HG02973 (cell line): ENCODE measurements at regions not wholly inside any gene's neighbourhood (a gene's known extent, or its start where the extent isn't known, plus 50 kb on each side); places are given as distances from the start of the nearest gene placed in this dataset.
"Not testable (repeated sequence)": the region's sequence is repeated elsewhere in the genome, so short reads cannot be mapped to it uniquely, and the experiment has no call there.

Experiments used
- ATAC-seq: cut with Tn5 transposase; IDR thresholded peaks from one replicate; pipeline ENCODE4 v1.9.1; 2021; ENCODE audit warnings: moderate library complexity; ENCODE audit not compliant: unreplicated experiment

- not testable (repeated sequence) for ATAC-seq
These were observed 223.5 kb downstream of the MAF start for GRCh38 chr16:79377082-79377481.

GRCh38 chr16:79375351-79375750 lies 225.2 kb downstream of the MAF start:
- no peak for ATAC-seq

DNA sequence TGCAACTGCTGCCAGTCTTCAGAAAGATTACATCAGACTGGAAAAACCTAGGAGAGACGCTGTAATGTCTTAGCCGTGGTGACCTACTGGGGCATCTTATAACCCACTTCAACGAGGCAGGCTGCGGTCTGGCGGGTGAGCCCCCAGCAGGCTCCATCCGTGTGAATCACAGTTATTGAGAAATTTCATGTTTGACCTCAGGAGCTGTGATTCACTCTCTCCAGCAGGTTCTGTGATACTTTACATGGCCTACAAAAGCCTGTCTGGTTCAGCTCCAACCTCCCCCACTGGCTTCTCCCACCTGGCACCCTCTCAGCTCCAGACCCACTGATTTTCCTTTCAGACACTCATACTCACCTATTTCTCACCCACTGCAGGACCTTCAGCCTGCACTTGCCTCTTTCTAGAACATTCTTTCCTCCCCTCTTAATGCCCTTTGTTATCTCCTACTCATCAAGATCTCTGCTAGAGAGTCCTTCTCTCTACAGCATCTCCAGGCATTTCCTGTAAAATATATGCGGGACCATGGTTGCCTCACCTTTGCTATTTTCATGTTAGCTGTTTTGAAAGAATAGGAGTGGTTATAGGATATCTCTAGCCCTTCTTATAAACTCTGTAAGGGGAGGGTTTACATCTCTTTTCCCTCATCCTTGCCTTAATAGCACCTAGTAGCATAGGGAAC lies 227.9 kb downstream of the MAF start:
- no peak for ATAC-seq

GRCh38 chr16:79370736-79371135 lies 229.8 kb downstream of the MAF start:
- no peak for ATAC-seq

DNA sequence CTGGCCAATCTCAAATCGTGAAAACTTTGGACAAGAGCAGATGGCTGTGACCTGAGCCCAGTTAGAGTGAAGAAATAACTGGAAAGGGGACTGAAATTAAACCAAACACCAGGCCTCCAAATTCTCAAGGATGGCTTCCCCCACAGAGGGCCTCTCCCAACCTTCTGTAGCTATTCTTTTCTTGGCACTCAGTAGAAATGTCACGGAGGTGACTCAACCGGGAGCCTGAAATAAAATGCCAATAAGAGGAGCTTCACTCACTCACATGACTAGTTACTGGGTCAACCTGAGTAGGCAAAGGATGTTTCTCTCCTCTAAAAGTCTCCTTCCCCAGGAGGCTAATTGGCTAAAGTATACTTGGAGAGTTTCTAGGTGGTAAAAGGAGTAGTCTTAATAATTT lies 230.7 kb downstream of the MAF start:
- no peak for ATAC-seq

- ATAC-seq: no peak
These were observed 232.7 kb downstream of the MAF start for GRCh38 chr16:79367822-79368221.

GRCh38 chr16:79366635-79367034 lies 233.9 kb downstream of the MAF start:
- ATAC-seq: no peak

DNA sequence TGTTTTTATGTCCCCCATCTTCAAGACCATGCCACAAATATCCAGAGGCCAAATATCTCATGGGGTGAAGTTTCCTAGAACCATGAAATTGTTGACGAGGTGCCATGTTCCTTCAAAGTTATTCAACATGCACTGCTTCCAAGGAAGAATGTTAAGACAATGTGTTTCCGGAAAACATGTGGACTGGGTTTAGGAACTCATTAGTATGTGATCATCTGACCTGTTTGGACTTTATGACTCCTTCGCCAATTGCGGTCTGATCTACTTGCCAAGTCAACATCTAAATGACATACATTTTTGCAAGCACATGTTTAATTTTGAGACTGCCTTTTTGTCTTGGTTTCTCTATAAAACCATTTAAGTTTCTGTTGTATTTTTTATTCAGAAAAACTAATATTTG lies 234.8 kb downstream of the MAF start:
- no peak for ATAC-seq

DNA sequence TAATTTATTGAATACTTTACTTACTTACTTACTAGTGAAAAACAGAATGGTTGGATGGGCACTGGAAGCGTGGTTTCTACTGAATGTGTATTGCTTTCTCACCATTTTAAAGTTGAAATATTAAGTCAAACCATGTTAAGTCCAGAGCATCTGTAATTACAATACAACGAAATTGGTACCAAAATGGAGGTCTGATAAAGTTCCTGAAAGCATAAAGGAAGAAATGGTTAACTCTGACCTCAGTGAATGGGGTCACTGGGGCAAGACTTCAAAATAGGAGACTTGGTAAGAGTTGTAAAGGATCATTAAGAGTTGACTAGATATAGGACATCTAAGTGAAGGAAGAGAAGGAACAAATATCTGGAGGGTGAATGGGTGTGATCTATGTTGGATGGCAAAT lies 237.1 kb downstream of the MAF start:
- ATAC-seq: no peak

DNA sequence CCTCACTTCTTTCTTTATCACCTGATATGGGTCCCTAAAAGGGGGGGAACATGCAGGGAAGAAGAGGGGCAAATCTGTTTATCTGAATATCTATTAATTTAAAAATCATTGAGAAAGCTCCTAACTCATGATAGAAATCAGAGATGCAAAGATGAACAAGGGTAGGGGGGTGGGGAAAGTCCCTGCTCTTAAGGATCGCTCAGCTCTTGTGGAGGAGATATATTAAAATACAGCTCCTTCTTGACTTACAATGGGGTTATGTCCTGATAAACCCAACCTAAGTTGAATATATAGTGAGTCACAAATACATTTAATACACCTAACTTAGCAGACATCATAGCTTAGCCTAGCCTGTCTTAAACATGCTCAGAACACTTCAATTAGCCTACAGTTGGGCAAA lies 237.5 kb downstream of the MAF start:
- ATAC-seq: no peak

DNA sequence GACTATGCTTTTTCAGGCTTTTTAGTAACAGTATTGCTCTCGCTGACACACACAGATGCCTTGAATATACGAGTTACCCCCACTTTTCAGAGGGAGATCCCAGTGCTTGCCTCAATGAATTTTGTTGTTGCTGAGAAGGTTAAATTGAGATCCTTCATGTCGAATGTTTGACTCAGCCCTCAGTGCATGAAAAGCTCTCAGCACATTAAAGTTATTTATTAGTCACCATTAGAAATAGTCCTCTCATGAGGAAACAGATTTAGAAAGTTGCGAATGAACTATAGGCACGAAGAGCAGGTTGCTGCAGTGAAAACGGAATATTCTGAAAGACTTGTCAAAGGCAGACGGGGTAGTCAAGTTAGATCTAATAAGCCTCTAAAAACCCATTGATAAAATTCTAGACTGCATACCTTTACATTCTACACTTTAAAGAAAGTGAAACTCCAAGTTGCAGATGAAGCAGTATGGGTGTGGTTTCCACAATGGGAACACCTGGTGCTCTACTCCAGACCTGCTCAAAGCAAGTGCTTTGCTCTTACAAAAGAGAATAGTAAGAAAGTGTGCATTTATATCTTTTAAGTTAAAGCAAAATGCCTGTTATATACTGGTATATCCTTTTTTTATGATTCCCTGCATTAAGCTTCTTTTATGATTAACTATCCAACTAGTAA lies 238.1 kb downstream of the MAF start:
- ATAC-seq: no peak

GRCh38 chr16:79361132-79361751 lies 239.3 kb downstream of the MAF start:
- ATAC-seq: no peak

- ATAC-seq: no peak
These were observed 240.3 kb downstream of the MAF start for GRCh38 chr16:79360267-79360666.

GRCh38 chr16:79359082-79359481 lies 241.5 kb downstream of the MAF start:
- ATAC-seq: no peak

DNA sequence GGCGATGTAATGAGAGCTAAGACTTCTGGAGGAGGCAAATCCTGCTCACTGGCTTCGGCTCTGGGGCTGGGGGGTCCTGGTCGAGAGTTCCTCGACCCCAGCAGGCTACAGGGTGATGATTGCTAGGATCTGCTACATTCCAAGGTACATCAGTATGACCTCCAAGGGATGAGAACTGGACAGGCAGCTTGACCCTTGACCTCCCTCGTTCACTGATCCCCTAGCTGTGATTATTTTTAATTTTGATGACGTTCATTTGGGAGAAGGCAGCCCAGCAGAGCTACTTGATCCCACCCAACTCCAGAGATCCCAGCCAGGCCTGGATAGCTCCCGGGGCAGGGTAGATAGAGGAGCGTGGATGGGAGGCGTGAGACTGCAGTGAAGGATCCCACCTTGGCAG lies 242.3 kb downstream of the MAF start:
- no peak for ATAC-seq

GRCh38 chr16:79355600-79356358 lies 244.8 kb downstream of the MAF start:
- ATAC-seq: no peak

- ATAC-seq: no peak
These were observed 248.6 kb downstream of the MAF start for GRCh38 chr16:79351927-79352326.

DNA sequence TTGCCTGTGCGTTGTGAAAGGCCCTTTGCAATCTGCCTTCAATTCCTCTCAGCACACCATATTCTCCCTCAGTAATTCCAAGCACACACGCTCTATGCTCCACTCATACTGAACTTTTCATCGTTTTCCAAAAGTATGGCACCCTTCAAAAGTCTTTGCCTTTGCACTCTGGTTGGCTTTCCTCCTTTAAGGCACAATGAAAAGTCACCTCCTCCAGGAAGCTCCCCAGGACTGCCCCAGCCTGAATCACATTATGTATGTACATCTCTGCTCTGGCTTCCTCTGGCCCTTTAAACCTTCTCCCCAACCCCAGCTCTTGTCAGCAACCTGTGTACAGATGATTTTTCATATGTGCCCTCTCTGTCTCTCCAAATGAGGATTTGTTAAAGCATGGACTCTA lies 250.7 kb downstream of the MAF start:
- no peak for ATAC-seq

- ATAC-seq: no peak
These were observed 251.8 kb downstream of the MAF start for GRCh38 chr16:79348521-79349306.

GRCh38 chr16:79347277-79347676 lies 253.3 kb downstream of the MAF start:
- no peak for ATAC-seq

- ATAC-seq: no peak
These were observed 260.7 kb downstream of the MAF start for GRCh38 chr16:79339863-79340262.
